Fibroblast of mammary gland (primary cell): ENCODE measurements at regions not wholly inside any gene's neighbourhood (a gene's known extent, or its start where the extent isn't known, plus 50 kb on each side); places are given as distances from the start of the nearest gene placed in this dataset.
"Not testable (repeated sequence)": the region's sequence is repeated elsewhere in the genome, so short reads cannot be mapped to it uniquely, and the experiment has no call there.

Experiments
- DNase-seq: peaks from one replicate; pipeline ENCODE4 v3.0.0-alpha.2; 2010; ENCODE audit warnings: low read depth
- H3K4me3 ChIP-seq: 2 replicates; pipeline ENCODE4 v1.5.1; 2011; ENCODE audit warnings: low read depth, mild to moderate bottlenecking, low read length, moderate library complexity; ENCODE audit not compliant: control insufficient read depth
- CTCF ChIP-seq: conservative IDR thresholded peaks from 2 replicates; pipeline ENCODE4 v1.5.1; 2011; ENCODE audit warnings: low read depth, low read length, inconsistent platforms; ENCODE audit not compliant: control insufficient read depth, insufficient read depth

GRCh38 chr4:66023061-66023460 is 352.8 kb upstream of the EPHA5 start:
- no peak overlapping the region for H3K4me3 ChIP-seq
- no peak for DNase-seq
- no peak for TF ChIP-seq CTCF

- no peak for TF ChIP-seq CTCF
- DNase-seq, result peak; percentile 2
- H3K4me3 ChIP-seq, result no peak overlapping the region
These were observed 347.4 kb upstream of the EPHA5 start for GRCh38 chr4:66017671-66018070.

- TF ChIP-seq CTCF, result no peak
- no peak for DNase-seq
- no peak overlapping the region for H3K4me3 ChIP-seq
These were observed 346.0 kb upstream of the EPHA5 start for GRCh38 chr4:66016240-66016639.

GRCh38 chr4:66014146-66014765 is 344.0 kb upstream of the EPHA5 start:
- no peak overlapping the region for H3K4me3 ChIP-seq
- DNase-seq, result no peak
- TF ChIP-seq CTCF, result no peak

DNA sequence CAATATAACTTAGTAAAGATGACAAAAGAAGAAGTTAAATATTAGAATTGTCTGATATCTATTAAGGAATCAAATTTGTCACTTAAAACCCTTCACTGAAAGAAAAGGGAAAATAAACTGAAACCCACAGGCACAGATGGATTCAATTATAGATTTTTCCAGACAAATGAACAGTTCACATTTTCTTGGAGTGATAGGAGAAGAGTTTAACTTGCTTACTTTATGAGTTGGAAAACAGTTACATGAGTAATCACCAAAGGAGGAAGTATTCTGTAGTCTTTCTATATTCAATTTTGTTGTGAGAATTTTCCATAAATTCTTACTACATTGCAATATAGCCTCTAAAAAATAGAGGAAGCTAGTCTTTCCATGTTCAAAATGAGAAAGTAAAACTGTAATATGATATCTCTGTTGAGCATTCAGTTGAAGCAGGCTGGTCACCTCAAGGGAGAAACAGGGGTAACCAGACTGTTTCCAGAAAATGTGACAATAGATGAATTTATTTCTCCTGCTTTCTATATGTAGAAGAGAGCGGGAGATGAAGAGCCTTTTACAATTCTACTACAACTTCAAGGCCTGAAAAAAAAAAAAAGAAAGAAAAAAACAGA is 330.3 kb upstream of the EPHA5 start:
- no peak overlapping the region for H3K4me3 ChIP-seq
- DNase-seq, result peak; percentile 38
- no peak for TF ChIP-seq CTCF

DNA sequence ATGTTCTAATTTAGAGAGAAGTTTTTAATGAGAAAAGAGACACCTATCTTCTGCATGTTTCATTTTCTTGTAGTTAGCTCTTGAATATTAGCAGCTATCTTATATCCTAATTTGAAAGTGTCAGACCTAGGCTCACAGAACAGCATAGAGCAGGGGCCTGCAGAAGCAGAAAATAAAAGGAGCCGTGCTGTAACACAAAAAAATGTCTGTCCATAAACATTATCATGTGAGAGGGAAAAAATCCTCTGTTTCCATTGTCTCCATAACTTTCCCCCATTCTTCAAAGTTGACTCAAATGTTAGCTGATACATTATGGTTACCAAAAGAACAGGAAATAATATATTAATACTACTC is 329.2 kb upstream of the EPHA5 start:
- DNase-seq, result no peak
- TF ChIP-seq CTCF, result no peak
- H3K4me3 ChIP-seq, result no peak overlapping the region

- H3K4me3 ChIP-seq, DNase-seq: not testable (repeated sequence)
These were observed 328.7 kb upstream of the EPHA5 start for GRCh38 chr4:65998807-65999517.
